PC-3 (cell line): ENCODE measurements at regions not wholly inside any gene's neighbourhood (a gene's known extent, or its start where the extent isn't known, plus 50 kb on each side); places are given as distances from the start of the nearest gene placed in this dataset.

Source experiments
- CTCF ChIP-seq: fragments of 300-600 bp; sonication (generic); conservative IDR thresholded peaks from 2 replicates; pipeline ENCODE4 v1.5.1; 2017; ENCODE audit warnings: antibody characterized with exemption, low read depth, mild to moderate bottlenecking, low read length
- EZH2 ChIP-seq: fragments of 300-600 bp; sonication (generic); IDR thresholded peaks from one replicate; pipeline ENCODE4 v1.6.1; 2017; ENCODE audit warnings: antibody characterized with exemption, mild to moderate bottlenecking, low read length; ENCODE audit not compliant: unreplicated experiment
- EZH2phosphoT487 ChIP-seq: fragments of 300-600 bp; sonication (generic); IDR thresholded peaks from 2 replicates; pipeline ENCODE4 v1.6.1; 2018; ENCODE audit warnings: mild to moderate bottlenecking, antibody characterized with exemption, low read length, borderline replicate concordance

GRCh38 chrX:40155589-40156469 lies 58.1 kb upstream of the BCOR start:
- TF ChIP-seq CTCF, result no peak
- no peak for TF ChIP-seq EZH2phosphoT487
- TF ChIP-seq EZH2, result no peak
